ENCODE measurements at regions not wholly inside any gene's neighbourhood (a gene's known extent, or its start where the extent isn't known, plus 50 kb on each side); places are given as distances from the start of the nearest gene placed in this dataset.

DNA sequence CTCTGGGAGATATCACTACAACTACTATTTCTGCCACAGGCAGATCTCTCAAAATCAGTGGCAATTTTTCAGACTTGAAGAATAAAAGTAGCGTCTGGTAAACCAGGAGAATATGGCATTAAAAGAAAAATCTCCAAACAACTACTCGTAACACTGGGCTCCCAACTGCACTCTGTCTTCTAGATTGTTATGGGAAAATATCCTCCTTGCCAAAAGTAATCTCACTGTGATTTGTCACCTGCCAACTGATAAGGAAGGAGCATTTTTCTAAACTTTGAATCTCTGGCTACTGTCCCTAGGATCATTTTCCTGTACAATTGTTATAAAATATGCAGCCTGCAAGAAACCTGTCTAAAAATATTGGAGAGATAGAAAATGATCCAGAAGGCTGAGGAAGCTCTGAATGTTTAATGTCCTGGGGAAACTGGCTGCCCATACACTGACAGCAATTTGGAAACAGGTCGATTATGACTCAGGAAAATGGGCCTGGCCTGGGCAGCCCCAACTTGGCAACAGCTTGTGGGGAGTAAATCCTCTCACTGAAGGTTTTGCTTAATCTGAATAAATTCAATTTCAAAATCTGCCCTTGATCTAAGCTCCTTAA, 90.5 kb upstream of the DBX1 start:
- TF ChIP-seq ZNF26 (tag by site-specific recombination; IDR thresholded peaks at IDR 0.05) (no peak), MZF1 (tag by site-specific recombination; IDR thresholded peaks at IDR 0.05; ENCODE audit: borderline replicate concordance) (no peak), ZNF24 (tag by site-specific recombination; IDR thresholded peaks at IDR 0.05) (no peak), CTCF (tag by site-specific recombination; IDR thresholded peaks at IDR 0.05) (no peak), ZNF830 (tag by site-specific recombination; IDR thresholded peaks at IDR 0.05; ENCODE audit: low read depth) (no peak), PBX3 (CRISPR knock-in tag; IDR thresholded peaks at IDR 0.05) (no peak), YY1 (tag by site-specific recombination; IDR thresholded peaks at IDR 0.05) (no peak), ZNF121 (tag by site-specific recombination; IDR thresholded peaks at IDR 0.05) (no peak)
- TF ChIP-seq, protein P1, sequence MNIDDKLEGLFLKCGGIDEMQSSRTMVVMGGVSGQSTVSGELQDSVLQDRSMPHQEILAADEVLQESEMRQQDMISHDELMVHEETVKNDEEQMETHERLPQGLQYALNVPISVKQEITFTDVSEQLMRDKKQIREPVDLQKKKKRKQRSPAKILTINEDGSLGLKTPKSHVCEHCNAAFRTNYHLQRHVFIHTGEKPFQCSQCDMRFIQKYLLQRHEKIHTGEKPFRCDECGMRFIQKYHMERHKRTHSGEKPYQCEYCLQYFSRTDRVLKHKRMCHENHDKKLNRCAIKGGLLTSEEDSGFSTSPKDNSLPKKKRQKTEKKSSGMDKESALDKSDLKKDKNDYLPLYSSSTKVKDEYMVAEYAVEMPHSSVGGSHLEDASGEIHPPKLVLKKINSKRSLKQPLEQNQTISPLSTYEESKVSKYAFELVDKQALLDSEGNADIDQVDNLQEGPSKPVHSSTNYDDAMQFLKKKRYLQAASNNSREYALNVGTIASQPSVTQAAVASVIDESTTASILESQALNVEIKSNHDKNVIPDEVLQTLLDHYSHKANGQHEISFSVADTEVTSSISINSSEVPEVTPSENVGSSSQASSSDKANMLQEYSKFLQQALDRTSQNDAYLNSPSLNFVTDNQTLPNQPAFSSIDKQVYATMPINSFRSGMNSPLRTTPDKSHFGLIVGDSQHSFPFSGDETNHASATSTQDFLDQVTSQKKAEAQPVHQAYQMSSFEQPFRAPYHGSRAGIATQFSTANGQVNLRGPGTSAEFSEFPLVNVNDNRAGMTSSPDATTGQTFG (tag by site-specific recombination; IDR thresholded peaks at IDR 0.05; ENCODE audit: borderline replicate concordance) = no peak
- TF ChIP-seq, protein P2, sequence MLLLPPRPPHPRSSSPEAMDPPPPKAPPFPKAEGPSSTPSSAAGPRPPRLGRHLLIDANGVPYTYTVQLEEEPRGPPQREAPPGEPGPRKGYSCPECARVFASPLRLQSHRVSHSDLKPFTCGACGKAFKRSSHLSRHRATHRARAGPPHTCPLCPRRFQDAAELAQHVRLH (tag by site-specific recombination; IDR thresholded peaks at IDR 0.05) = no peak
